Esophagus squamous epithelium (tissue), 5 donors: ENCODE measurements at regions not wholly inside any gene's neighbourhood (a gene's known extent, or its start where the extent isn't known, plus 50 kb on each side); places are given as distances from the start of the nearest gene placed in this dataset.

Experiments used
- DNase-seq: peaks from one replicate; lab custom pipeline; 2025; lab: John Stamatoyannopoulos, UW
- H3K27ac ChIP-seq, 4 donors: fragments of 200-600 bp; sonication (generic); one replicate each; pipeline ENCODE4 v1.5.1; 2016 to 2019; ENCODE audit warnings: mild to moderate bottlenecking in 1 of 4
- H3K27me3 ChIP-seq, 4 donors: fragments of 200-600 bp; sonication (generic); 1 replicate in 3 of 4; 2 replicates in 1 of 4; pipeline versions ENCODE4 v1.5.1 to v1.6.0; 2017 to 2021; ENCODE audit warnings: antibody characterized with exemption in 1 of 4
- H3K36me3 ChIP-seq, 3 donors: fragments of 200-600 bp; sonication (generic); one replicate each; pipeline ENCODE4 v1.5.1; 2016 to 2019
- H3K4me1 ChIP-seq, 3 donors: fragments of 200-600 bp; sonication (generic); one replicate each; pipeline ENCODE4 v1.5.1; 2017 to 2019
- H3K4me3 ChIP-seq, 4 donors: fragments of 200-600 bp; sonication (generic); 1 replicate in 3 of 4; 2 replicates in 1 of 4; pipeline ENCODE4 v1.5.1; 2016 to 2019; ENCODE audit warnings: mild to moderate bottlenecking in 2 of 4, moderate library complexity in 1 of 4
- H3K9me3 ChIP-seq, 3 donors: fragments of 200-600 bp; sonication (generic); one replicate each; pipeline ENCODE4 v1.5.1; 2016 to 2019
- CTCF ChIP-seq, 6 experiments: fragments of 450-650 bp in 4 of 6; fragments of 200-600 bp in 2 of 6; sonication (generic) in 2 of 6; IDR thresholded peaks; one replicate each; pipeline ENCODE4 v1.5.1; 2016 to 2019; ENCODE audit warnings: antibody characterized with exemption in 6 of 6, mild to moderate bottlenecking in 4 of 6, moderate library complexity in 4 of 6
- POLR2A ChIP-seq, 4 donors: fragments of 450-650 bp; IDR thresholded peaks; one replicate each; pipeline ENCODE4 v1.6.1; 2017; ENCODE audit warnings: antibody characterized with exemption in 4 of 4, mild to moderate bottlenecking in 4 of 4, moderate library complexity in 3 of 4
- WGBS, 2 donors: methylation state at CpG; one replicate each; pipeline ENCODE4 v1.1.5; 2018; 5-methylcytosine and 5-hydroxymethylcytosine counted together
- intact Hi-C: fragments of 100-400 bp; cut with DNase I; formaldehyde crosslinking; loops from one replicate; pipeline ENCODE4 v1.15.0; 2022
- donor health status: DM: yes; HTN: yes; CAD: no.

GRCh38 chr4:116899561-116899960 is 185.8 kb downstream of the TRAM1L1 start:
- H3K27ac ChIP-seq: no peak overlapping the region
- no peak overlapping the region for H3K4me3 ChIP-seq
- intact Hi-C loops: no loop called here

GRCh38 chr4:116885579-116885978 is 199.8 kb downstream of the TRAM1L1 start:
- no peak overlapping the region for H3K4me3 ChIP-seq
- H3K4me1 ChIP-seq: no peaks in the 10 kb centered on the region
- intact Hi-C loops: loop anchor here (10.0 kb wide), 1 partner anchor 789 kb away; no protein-coding TSS in a partner anchor
- H3K27ac ChIP-seq: no peak overlapping the region
- no peak for TF ChIP-seq CTCF (IDR thresholded peaks at IDR 0.05)
- no peak for TF ChIP-seq POLR2A (IDR thresholded peaks at IDR 0.05)
- no peaks in the 10 kb centered on the region for H3K9me3 ChIP-seq
- no peak for DNase-seq
- no peaks in the 10 kb centered on the region for H3K36me3 ChIP-seq
- H3K27me3 ChIP-seq: no peaks in the 10 kb centered on the region

More at GRCh38 chr4:116899561-116899960, 185.8 kb downstream of the TRAM1L1 start:
- 76 to 80% methylated on average over 1 of the region's 1 CpG for WGBS, 2 donors
- H3K4me1 ChIP-seq: no peaks in the 10 kb centered on the region
- DNase-seq: no peak
- H3K9me3 ChIP-seq: peaks cover 0 to under 1% (median 0%) of the 10 kb centered on the region in 3 donors
- H3K27me3 ChIP-seq: no peaks in the 10 kb centered on the region
- TF ChIP-seq CTCF (IDR thresholded peaks at IDR 0.05) (no peak), POLR2A (IDR thresholded peaks at IDR 0.05) (no peak)
- H3K36me3 ChIP-seq: no peaks in the 10 kb centered on the region

GRCh38 chr4:116882503-116882902 is 202.9 kb downstream of the TRAM1L1 start:
- Histone ChIP-seq H3K9me3 (no peaks in the 10 kb centered on the region), H3K4me3 (no peak overlapping the region), H3K27ac (no peak overlapping the region), H3K27me3 (no peaks in the 10 kb centered on the region), H3K4me1 (no peaks in the 10 kb centered on the region), H3K36me3 (no peaks in the 10 kb centered on the region)
- 74 to 85% methylated on average over 3 of the region's 3 CpGs for WGBS, 2 donors
- no peak for DNase-seq
- TF ChIP-seq POLR2A (IDR thresholded peaks at IDR 0.05) (no peak), CTCF (IDR thresholded peaks at IDR 0.05) (no peak)
- intact Hi-C loops: loop anchor here (10.0 kb wide), 1 partner anchor 792 kb away; no protein-coding TSS in a partner anchor

GRCh38 chr4:116881077-116881476 is 204.3 kb downstream of the TRAM1L1 start:
- 10 to 22% methylated on average over 1 of the region's 1 CpG for WGBS, 2 donors
- intact Hi-C loops: loop anchor here (10.0 kb wide), 1 partner anchor 794 kb away; no protein-coding TSS in a partner anchor
- Histone ChIP-seq H3K27me3 (no peaks in the 10 kb centered on the region), H3K9me3 (no peaks in the 10 kb centered on the region), H3K4me3 (no peak overlapping the region), H3K27ac (no peak overlapping the region), H3K4me1 (no peaks in the 10 kb centered on the region), H3K36me3 (no peaks in the 10 kb centered on the region)
- DNase-seq: no peak
- no peak for TF ChIP-seq CTCF (IDR thresholded peaks at IDR 0.05)
- TF ChIP-seq POLR2A (IDR thresholded peaks at IDR 0.05): no peak

GRCh38 chr4:116880625-116881024 is 204.8 kb downstream of the TRAM1L1 start:
- Histone ChIP-seq H3K36me3 (no peaks in the 10 kb centered on the region), H3K9me3 (no peaks in the 10 kb centered on the region), H3K4me3 (no peak overlapping the region), H3K27ac (no peak overlapping the region), H3K27me3 (no peaks in the 10 kb centered on the region), H3K4me1 (no peaks in the 10 kb centered on the region)
- intact Hi-C loops: loop anchor here (10.0 kb wide), 1 partner anchor 794 kb away; no protein-coding TSS in a partner anchor
- no peak for DNase-seq
- TF ChIP-seq CTCF (IDR thresholded peaks at IDR 0.05) (no peak), POLR2A (IDR thresholded peaks at IDR 0.05) (no peak)
- WGBS, 2 donors: 33 to 34% methylated on average over 1 of the region's 1 CpG
